GM19239 (cell line): ENCODE measurements at regions not wholly inside any gene's neighbourhood (a gene's known extent, or its start where the extent isn't known, plus 50 kb on each side); places are given as distances from the start of the nearest gene placed in this dataset.
A peak's percentile ranks its signal among the peaks of the same experiment; 100 is the strongest.
"Not testable (repeated sequence)": the region's sequence is repeated elsewhere in the genome, so short reads cannot be mapped to it uniquely, and the experiment has no call there.

Experiments used
- DNase-seq: peaks from one replicate; pipeline ENCODE4 v3.0.0; 2011; ENCODE audit warnings: low spot score; ENCODE audit not compliant: insufficient read length
- FAIRE-seq: peaks from 2 replicates; lab custom pipeline; 2011; peaks lifted over from hg19 to GRCh38; lab: Jason Lieb, UNC

DNA sequence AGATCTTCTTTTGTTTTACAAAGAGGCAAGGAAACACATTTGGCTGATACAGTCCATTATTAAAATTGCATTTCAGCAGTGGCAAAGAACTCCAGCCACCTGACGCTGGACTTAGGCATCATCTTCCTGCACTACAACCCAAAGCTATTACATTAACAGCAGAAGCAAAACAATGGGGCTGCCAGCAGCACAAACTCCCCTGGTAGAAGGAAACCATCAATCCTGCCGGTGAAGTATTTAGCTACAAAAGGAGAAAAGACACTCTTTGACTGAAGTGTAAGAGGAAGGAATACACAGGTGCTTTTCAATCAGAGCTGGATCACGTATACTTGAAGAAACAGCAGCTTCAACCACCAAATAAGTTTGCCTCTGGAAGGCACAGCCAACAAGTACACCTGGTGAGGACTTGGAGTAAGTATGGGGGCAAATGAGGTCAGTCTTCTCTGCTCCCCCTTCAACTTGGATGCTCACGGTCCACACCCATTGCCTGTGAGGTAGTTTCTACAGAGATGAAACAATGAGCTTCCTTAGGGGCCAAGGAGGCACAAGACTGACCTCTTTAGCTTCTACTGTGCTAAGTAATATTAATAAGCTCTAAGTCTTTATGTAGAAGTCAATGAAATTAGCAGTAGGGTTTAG, 125.9 kb upstream of the FOXN3 start:
- no peak for FAIRE-seq
- no peak for DNase-seq

DNA sequence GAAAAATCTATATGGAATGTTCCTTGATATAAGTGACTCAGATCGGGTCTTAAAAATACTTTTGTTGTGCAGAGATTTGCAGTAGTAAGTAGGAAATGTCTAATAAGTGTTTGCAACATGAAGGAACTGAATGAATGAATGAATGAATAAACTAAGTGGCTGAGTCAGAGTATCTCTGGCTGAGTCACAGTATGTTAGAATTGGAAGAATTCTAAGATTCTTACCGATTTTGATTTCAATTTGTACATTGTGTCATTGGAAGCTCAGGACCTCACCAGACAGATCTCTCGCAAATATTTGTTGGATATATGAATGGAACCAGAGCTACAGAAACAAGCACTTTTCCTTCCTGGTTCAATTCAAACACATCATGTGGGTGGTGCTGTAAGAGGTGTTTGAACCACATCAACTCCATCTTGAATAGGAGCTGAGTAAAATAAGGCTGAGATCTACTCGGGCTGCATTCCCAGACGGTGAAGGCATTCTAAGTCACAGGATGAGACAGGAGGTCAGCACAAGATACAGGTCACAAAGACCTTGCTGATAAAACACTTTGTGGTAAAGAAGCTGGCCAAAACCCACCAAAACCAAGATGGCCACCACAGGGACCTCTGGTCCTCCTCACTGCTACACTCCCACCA, 123.9 kb upstream of the FOXN3 start:
- no peak for FAIRE-seq

DNA sequence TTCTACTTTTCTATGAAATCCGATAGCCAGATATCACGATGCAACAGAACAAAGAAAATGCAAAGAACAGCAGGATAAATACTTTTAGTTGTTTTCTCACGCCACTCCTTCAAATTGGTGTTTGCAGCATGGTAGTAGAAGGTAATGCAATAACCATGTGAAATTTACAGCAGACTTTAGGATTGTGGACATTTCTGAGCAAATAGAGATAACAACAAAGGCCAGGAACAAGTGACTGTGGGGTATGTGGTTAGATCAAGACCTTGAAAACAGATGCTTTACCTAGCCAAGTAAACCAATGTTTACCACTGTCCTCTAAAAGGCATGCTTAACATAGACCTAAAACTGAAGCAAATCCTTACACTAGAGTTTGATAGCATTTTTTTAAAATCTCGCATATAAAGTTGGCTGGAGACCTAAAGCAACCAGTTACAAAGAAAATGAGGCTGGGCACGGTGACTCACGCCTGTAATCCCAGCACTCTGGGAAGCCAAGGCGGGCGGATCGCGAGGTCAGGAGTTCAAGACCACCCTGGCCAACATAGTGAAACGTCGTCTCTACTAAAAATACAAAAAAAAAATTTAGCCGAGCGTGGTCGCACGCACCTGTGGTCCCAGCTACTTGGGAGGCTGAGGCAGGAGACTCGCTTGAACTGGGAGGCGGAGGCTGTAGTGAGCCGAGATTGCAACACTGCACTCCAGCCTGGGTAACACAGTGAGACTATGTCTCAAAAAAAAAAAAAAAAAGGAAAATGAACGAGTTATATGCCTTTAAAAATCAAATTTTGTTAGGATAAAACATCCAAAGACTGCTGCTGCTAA, 123.2 kb upstream of the FOXN3 start:
- FAIRE-seq (no peak), DNase-seq (no peak)

More for the DNA sequence above, 123.9 kb upstream of the FOXN3 start:
- no peak for DNase-seq

DNA sequence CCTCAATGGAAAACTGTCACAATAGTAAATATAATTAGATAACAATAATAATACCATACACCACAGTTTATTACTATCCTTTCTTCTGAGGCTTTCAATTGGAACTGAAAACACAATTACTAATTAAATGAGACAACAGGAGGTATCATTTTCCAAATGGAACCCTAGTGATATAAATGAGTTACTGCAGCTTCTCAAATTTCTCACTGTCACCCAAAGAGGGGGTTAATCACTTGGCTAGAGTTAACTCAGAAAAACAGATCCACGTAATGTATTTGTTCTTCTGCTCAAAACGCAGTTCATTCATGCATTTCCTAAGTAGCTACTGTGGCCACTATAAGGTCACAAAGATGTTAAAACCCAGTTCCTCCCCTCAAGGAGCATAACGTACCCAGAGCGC, 120.9 kb upstream of the FOXN3 start:
- no peak for FAIRE-seq

DNA sequence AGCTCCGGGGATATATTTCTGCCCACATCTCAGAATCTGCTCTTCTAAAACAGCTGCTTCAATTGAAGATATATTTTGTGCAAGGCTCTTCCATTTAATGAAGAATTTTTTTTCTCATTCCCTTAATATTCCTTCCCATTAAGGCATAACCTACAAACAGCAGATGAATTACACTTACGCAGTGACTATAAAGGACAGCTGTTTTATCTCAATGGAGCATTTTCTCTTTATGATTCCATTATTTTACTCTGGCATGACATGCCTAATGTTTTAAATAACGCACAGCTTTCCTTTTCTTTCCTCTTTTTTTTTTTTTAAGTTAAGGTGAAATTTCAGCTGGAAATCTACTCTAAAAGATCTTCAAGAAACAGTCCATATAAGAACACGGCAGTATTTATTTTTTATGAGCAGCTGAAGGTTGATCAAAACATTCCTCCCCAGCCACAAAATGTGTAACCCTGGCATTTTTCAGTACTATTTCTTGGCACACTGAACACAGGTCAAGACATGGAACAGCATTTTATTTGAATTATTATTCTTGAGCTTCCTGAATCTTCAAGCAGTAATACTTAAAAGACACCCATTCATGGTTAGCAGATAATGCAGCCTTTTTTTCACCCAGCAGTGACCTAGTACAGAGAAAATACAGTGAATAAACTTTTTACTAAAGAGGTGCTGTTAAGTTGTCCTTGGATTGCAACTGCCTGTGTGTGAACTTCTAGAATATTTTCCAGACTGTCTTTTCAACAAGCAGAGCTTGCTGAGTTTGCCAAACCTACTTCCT, 118.1 kb upstream of the FOXN3 start:
- FAIRE-seq (no peak), DNase-seq (no peak)

More for the DNA sequence above, 120.9 kb upstream of the FOXN3 start:
- no peak for DNase-seq

DNA sequence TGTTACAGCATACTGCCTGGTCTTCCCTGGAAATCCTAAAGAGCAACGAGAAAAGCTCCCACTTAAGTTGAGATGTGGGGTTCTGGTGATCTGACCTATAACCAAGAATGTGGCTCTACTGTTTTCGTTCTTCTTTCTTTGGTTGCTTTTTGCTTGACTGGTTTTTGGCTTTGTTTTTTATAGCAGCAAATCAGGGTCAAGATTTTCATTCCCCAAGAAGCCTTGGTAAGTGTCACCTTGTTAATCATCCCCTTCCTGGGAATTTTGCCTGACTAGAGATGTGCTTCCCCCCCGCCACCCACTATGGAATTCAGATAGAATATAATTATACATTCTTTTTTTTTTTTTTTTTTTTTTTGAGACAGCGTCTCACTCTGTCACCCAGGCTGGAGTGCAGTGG, 116.7 kb upstream of the FOXN3 start:
- FAIRE-seq (no peak), DNase-seq (no peak)

DNA sequence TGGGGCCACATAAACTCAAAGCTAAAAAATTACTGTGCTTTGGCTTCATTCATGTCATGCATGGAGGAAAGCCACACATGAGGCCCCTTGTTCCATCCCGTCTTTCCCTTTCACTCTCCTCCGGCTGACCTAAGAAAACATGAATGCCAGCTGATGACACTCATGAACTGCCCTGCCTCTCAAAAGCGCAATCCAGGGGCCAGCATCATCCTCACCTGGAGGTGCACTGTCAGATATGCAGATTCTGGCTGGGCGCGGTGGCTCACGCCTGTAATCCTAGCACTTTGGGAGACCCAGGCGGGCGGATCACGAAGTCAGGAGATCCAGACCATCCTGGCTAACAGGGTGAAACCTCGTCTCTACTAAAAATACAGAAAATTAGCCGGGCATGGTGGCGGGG, 116.1 kb upstream of the FOXN3 start:
- FAIRE-seq (no peak), DNase-seq (no peak)

DNA sequence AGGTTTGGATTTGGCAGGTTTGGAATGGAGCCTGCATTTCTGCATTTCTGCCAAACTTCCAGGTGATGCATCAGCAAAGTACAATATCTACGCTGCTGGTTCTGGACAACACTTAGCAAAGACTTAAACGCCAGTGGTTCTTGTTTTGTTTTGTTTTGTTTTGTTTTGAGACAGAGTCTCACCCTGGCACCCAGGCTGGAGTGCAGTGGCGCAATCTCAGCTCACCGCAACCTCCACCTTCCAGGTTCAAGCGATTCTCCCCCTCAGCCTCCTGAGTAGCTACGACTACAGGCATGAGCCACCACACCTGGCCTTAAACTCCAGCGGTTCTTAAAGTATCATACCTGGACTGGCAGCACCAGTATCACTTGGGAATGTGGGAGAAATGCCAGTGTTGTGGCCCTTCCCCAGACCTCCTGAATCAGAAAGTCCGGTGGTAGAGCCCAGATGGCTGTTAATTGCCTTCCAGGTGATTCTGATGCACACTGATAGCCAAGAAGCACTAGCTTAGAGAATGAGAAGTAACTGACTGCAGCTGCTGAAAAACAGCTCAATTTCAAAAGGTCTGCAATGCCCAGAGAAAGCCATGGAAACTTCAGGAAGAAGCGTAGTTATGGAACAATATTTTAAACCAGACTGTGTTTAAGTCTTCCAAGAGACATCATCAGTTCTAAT, 114.8 kb upstream of the FOXN3 start:
- no peak for FAIRE-seq

DNA sequence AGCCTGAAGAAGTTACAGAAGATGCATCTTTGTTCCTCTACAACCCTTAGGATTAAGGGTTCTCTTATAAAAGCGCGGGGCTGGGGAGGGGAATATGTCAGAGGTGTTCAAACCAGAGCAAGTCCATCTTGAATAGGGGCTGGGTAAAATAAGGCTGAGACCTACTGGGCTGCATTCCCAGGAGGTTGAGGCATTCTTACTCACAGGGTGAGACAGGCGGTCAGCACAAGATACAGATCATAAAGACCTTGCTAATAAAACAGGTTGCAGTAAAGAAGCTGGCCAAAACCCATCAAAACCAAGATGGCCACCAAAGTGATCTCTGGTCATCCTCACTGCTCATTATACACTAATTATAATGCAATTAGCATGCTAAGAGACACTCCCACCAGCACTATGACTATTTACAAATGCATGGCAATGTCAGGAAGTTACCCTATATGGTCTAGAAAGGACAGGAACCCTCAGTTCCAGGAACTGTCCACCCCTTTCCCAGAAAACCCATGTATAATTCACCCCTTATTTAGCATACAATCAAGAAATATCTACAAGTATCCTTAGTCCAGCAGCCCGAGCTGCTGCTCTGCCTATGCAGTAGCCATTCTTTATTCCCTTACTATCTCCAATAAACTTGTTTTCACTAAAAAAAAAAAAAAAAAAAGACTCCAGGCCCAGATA, 108.1 kb upstream of the FOXN3 start:
- DNase-seq (no peak), FAIRE-seq (no peak)

More for the DNA sequence above, 114.8 kb upstream of the FOXN3 start:
- DNase-seq: no peak

DNA sequence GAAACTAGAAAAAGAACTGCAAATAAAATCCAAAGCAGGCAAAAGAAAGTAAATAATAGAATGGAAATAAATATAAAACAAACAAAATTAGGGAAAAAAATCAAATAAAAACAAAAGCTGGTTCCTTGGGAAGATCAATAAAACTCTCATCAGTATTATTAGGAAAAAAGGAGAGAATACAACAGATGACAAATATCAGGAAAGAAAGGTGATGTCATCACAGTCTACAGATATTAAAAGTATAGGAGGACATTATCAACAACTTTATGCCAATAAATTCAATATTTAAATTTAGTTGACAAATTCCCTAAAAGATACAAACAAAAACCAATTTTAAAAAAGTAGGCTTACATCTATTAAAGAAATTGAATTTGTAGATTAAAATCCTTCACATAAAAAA, 107.4 kb upstream of the FOXN3 start:
- FAIRE-seq (no peak), DNase-seq (no peak)

DNA sequence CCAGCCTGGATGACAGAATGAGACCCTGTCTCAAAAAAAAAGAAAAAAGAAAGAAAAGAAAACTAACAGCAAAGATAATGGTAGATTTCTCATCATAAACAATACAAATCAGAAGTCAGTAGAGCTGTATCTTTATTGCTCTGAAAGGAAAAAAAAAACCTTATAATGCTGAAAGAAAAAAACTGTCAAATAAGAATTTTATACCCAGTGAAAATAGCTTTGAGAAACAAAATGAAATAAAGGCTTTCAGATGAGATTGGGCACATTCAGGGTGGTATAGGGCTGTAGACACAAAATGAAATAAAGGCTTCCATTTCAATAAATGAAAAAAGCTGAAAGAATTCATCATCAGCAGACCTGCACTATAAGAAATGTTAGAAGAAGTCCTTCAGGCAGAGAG, 105.0 kb upstream of the FOXN3 start:
- no peak for DNase-seq
- no peak for FAIRE-seq

DNA sequence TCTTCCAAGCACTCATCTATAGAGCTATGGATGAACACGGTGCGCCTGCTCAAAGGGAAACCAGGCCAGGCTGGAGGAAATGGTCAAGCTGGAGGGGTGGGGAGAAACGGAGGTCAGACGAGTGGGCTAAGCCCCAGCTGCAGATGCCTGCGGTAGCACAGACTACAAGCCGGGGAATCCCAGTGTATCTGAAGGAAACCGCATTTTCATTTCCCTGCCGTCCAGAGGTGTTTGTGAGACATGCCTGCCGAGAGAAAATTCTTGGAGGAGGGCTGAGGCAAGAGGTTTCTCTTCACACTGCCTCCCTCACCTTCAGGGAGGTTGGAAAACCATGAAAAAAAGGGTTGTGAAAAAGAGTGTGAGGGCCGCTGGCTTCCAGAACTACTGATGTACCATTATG, 102.0 kb upstream of the FOXN3 start:
- no peak for FAIRE-seq
- DNase-seq: no peak

DNA sequence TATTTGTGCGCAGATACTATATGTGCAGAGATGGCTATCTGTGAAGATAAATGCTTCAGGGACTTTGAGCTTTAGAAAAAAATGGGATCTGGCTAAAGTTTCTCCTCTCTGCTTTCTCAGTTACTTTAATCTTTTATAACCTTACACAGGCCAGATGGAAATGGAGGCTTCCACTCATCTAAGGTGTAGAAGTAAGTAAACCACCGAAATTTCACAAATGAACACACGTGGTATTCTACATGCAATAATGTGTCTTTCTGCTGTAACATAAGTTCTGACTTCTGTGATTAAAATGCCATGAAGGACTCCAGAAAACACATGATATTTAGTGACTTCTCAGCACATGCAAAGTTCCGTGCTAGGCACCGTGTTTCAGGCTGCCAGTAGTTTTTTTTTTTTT, 99.1 kb upstream of the FOXN3 start:
- FAIRE-seq: no peak
- DNase-seq: no peak

DNA sequence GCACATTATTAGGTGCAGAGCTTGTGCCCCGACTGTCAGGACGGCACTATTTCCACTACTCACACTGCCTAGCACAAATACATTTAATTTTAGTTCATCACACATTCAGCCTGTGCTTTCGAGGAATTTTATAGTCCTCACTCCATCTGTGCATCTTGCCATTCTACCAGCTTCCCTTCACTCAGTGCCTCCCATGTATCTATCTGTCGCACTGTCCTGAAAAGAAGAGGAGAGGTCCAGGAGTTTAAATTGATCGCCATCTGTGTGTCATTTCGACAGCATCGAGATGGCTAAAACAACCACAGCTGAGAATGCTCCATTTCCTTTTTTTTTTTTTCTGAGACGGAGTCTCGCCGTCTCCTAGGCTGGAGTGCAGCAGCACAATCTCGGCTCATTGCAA, 97.6 kb upstream of the FOXN3 start:
- DNase-seq: no peak
- FAIRE-seq: no peak

DNA sequence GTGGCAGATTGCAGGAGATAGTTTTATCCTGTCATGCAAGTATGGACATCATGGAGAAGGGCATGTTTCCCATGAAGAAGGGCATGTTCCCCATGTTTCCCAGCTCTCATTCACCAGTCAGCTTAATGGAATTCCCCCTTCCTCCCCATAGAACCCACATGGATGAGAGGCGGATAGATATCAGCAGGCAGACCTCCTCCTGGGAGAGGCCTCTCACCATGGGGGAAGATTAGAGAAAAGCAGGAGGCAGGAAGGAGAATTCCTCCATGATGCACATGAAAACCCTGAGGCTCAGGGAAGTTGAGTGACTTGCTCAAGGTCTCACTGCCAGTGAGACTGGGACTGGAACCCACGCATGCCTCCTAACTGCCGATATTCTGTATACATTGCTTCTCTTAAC, 92.9 kb upstream of the FOXN3 start:
- FAIRE-seq (peak; percentile 47), DNase-seq (no peak)

DNA sequence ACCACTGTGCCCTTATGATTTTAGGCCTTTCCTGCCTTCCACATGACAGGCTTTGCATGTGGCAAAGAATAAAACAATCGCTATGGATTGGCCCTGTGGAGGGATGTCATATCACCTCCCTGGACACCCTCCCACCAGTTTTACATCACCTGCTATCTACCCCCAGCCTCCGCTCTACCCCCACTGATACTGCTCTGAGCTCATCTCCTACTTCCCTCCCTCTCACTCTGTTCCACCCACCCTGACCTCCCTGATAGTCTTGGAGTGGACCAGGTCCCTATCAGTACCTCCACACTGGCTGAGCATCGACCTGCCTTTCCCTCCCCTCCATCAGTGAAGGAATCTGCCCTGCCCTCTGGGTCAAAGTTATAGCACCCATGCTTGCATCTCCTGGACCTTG, 91.8 kb upstream of the FOXN3 start:
- DNase-seq (no peak), FAIRE-seq (no peak)

DNA sequence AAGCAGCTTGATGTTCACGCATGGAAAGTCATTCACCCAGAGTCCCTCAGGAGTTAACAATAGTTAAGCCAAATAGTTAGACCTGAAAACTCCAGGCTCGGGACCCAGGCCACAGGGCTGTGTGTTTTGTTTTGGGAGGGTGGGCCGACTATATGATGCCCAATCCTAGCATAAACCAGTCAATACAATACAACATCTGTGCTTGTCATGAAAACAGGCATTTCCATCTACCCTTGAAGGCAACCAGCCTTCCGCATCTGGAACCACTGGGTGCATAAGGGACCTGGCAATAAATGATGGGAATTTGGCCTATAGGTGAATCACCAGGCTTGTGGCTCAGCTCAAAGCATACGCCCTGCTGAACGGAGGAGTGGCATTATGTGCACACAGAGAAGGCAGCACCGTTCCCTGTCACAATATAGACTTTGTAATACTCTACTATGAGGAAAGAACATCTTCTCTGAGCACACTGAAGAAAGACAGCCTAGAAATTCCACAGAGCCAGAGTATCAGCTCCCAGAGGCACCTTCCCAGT, 91.0 kb upstream of the FOXN3 start:
- no peak for DNase-seq

DNA sequence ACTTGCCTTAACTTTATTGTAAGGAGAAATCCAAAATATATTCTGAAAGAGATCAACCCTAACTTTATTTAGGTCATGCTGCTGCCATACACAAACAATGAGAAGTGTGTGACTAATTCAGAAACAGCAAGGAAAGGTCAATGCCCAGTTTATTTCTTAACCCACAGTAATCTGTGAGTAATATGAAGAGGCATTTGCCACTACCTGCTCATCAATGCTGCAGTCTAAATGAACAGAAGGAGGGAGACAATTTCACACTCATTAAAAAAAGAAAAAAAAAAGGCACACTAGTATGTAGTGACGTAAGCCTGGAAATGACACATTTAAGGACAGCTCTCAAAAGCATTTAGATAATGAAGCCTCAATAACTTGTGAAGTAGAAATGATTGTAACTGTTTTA, 90.5 kb upstream of the FOXN3 start:
- FAIRE-seq: no peak
- DNase-seq: no peak

More for the DNA sequence above, 91.0 kb upstream of the FOXN3 start:
- FAIRE-seq: no peak

DNA sequence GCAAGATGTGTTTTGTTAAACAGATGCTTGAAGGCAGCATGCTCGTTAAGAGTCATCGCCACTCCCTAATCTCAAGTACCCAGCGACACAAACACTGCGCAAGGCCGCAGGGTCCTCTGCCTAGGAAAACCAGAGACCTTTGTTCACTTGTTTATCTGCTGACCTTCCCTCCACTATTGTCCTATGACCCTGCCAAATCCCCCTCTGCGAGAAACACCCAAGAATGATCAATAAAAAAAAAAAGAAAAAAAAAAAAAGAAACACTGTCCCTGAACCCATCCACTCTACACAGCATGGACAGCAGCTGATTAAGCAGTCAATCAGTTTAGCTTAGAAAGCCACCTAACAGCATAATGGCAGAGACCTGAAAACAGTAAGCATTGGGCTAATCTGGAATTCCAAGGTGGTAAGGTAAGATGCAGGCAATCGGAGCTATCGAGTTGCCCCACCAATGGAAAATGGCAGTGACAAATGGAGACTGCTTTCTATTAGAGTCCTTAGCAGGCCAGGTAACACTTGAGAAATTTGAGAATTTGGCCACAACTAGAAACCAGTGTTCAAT, 89.9 kb upstream of the FOXN3 start:
- not testable (repeated sequence) for FAIRE-seq, DNase-seq
